Natural killer cell (primary cell): ENCODE measurements at regions not wholly inside any gene's neighbourhood (a gene's known extent, or its start where the extent isn't known, plus 50 kb on each side); places are given as distances from the start of the nearest gene placed in this dataset.

ENCODE experiments used
- ATAC-seq, 3 donors: fragments of 150-1000 bp in 2 of 3; fragments of 200-7000 bp in 1 of 3; cut with Tn5 transposase; 1 replicate in 1 of 3; 2 replicates in 2 of 3; pipeline ENCODE4 v1.10.0; 2021; ENCODE audit warnings: mild to moderate bottlenecking in 2 of 3, moderate library complexity in 2 of 3
- DNase-seq, 2 donors: peaks; one replicate each; pipeline versions ENCODE4 v3.0.0 to v3.0.0-alpha.2; 2013 to 2021; ENCODE audit warnings: mixed read lengths in 1 of 2
- H3K27ac ChIP-seq: one replicate; pipeline ENCODE4 v1.5.1; 2013; ENCODE audit warnings: mild to moderate bottlenecking, low read length
- H3K27me3 ChIP-seq: one replicate; pipeline ENCODE4 v1.6.1; 2013; ENCODE audit warnings: low read length; ENCODE audit not compliant: control insufficient read depth, insufficient read depth
- H3K36me3 ChIP-seq: one replicate; pipeline ENCODE4 v1.6.1; 2013; ENCODE audit warnings: low read length; ENCODE audit not compliant: control insufficient read depth, insufficient read depth
- H3K4me1 ChIP-seq: one replicate; pipeline ENCODE4 v1.6.1; 2013; ENCODE audit warnings: low read length; ENCODE audit not compliant: control insufficient read depth, insufficient read depth
- H3K4me3 ChIP-seq: one replicate; pipeline ENCODE4 v1.5.1; 2013; ENCODE audit warnings: low read length
- H3K9me3 ChIP-seq: one replicate; pipeline ENCODE4 v1.6.1; 2013; ENCODE audit warnings: low read length; ENCODE audit not compliant: control insufficient read depth, insufficient read depth
- H3K27ac Mint-ChIP-seq, 2 donors: one replicate each; pipeline ENCODE4 v1.8.0; 2022; ENCODE audit warnings: mild to moderate bottlenecking in 2 of 2, mixed read lengths in 2 of 2, moderate library complexity in 1 of 2
- H3K27me3 Mint-ChIP-seq, 2 donors: one replicate each; pipeline ENCODE4 v1.8.0; 2022; ENCODE audit warnings: low read depth in 2 of 2, mixed read lengths in 2 of 2
- H3K36me3 Mint-ChIP-seq: one replicate; pipeline ENCODE4 v1.8.0; 2022; ENCODE audit warnings: mixed read lengths
- H3K4me1 Mint-ChIP-seq, 2 donors: one replicate each; pipeline ENCODE4 v1.8.0; 2022; ENCODE audit warnings: mixed read lengths in 2 of 2
- H3K4me3 Mint-ChIP-seq: one replicate; pipeline ENCODE4 v1.8.0; 2022; ENCODE audit warnings: mild to moderate bottlenecking, moderate library complexity, mixed read lengths
- H3K9me3 Mint-ChIP-seq, 2 donors: one replicate each; pipeline ENCODE4 v1.8.0; 2022; ENCODE audit warnings: mixed read lengths in 2 of 2
- WGBS: methylation state at CpG from one replicate; pipeline ENCODE4 v1.1.7; 2013; ENCODE audit warnings: missing lambda C conversion rate; ENCODE audit not compliant: insufficient coverage; 5-methylcytosine and 5-hydroxymethylcytosine counted together
- intact Hi-C: fragments of 100-400 bp; cut with micrococcal nuclease; formaldehyde crosslinking; loops from one replicate; pipeline ENCODE4 v1.14.2; 2022
- TF ChIP-seq, protein P1 (sequence below): fragments of 200-600 bp; IDR thresholded peaks from one replicate; pipeline ENCODE4 v1.8.0; 2022; ENCODE audit warnings: antibody characterized with exemption

DNA sequence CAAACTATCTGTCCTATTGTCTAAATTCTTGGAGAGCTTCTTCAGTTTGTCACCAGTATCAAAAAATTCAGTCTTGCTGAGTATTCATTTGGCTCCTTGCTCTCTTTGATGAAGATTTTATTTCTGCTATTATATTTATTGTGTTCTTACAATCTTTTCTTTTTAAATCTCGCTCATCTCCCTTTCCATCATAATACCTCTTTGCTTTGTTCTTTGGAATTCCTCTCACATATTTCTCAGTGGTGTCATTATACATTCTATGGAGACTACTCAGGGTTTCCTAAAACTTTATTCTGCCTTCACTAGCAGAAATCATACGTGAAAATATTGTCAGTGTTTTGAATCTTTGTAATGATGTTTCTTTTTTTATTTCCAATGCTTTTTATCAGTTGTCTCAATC, 445.2 kb upstream of the ID4 start:
- intact Hi-C loops, result no loop called here
- Histone ChIP-seq H3K4me1 (no peaks in the 10 kb centered on the region), H3K27ac (no peak overlapping the region), H3K27me3 (no peaks in the 10 kb centered on the region), H3K36me3 (no peaks in the 10 kb centered on the region), H3K4me3 (no peak overlapping the region), H3K9me3 (no peaks in the 10 kb centered on the region)
- Mint-ChIP-seq H3K36me3 (no peaks in the 10 kb centered on the region), H3K9me3 (peaks cover 9 to 10% of the 10 kb centered on the region in 2 donors), H3K4me3 (no peak overlapping the region), H3K27ac (no peak overlapping the region), H3K4me1 (no peaks in the 10 kb centered on the region), H3K27me3 (no peaks in the 10 kb centered on the region)
- 88% methylated on average over 1 of the region's 2 CpGs for WGBS
- TF ChIP-seq, protein P1, sequence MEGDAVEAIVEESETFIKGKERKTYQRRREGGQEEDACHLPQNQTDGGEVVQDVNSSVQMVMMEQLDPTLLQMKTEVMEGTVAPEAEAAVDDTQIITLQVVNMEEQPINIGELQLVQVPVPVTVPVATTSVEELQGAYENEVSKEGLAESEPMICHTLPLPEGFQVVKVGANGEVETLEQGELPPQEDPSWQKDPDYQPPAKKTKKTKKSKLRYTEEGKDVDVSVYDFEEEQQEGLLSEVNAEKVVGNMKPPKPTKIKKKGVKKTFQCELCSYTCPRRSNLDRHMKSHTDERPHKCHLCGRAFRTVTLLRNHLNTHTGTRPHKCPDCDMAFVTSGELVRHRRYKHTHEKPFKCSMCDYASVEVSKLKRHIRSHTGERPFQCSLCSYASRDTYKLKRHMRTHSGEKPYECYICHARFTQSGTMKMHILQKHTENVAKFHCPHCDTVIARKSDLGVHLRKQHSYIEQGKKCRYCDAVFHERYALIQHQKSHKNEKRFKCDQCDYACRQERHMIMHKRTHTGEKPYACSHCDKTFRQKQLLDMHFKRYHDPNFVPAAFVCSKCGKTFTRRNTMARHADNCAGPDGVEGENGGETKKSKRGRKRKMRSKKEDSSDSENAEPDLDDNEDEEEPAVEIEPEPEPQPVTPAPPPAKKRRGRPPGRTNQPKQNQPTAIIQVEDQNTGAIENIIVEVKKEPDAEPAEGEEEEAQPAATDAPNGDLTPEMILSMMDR, result no peak
- ATAC-seq, result no peak
- no peak for DNase-seq

DNA sequence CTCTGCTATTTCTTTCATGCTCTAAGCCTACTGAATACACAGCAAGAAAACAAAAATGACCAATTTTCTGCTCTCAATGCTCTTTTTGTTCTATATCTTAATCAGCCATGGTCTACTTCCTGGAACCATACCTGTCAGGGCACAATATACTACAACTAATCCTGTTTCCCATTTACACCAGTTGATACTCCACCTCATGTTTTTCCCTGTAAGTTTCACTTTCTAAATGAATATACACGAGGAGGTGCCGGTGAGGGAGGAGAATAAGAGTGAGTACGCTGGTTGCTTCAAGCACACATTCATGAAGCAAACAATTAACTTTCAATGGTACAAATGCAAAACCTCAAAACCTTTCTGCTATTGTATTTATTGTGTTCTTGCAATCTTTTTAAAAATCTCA, 443.1 kb upstream of the ID4 start:
- peaks cover 10 to 11% of the 10 kb centered on the region in 2 donors for H3K9me3 Mint-ChIP-seq

DNA sequence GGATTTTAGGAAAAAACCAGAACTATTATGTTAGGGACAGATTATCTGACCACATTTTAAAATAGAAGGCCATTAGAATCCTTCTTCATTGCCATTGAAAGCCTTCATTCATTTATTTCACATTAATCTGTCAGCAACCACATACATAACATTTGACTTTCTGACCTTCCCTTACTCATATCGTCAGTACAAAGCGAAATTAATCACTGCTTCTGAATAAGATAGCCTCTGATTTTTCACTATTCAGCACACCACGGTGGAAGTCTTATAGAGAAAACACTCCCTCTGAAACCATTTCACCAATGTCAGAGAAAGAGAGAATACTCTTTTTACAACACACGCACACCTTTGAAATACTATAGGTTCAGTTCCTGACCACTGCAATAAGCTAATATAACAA, 442.5 kb upstream of the ID4 start:
- Mint-ChIP-seq H3K4me3 (no peak overlapping the region), H3K4me1 (no peaks in the 10 kb centered on the region), H3K9me3 (peaks cover 10 to 11% of the 10 kb centered on the region in 2 donors), H3K27ac (no peak overlapping the region), H3K36me3 (no peaks in the 10 kb centered on the region), H3K27me3 (no peaks in the 10 kb centered on the region)
- intact Hi-C loops, result no loop called here
- no peak for ATAC-seq
- no peaks in the 10 kb centered on the region for H3K9me3 ChIP-seq
- H3K27ac ChIP-seq, result no peak overlapping the region
- no peak for DNase-seq
- H3K4me3 ChIP-seq, result no peak overlapping the region
- TF ChIP-seq, protein P1, result no peak
- H3K36me3 ChIP-seq, result no peaks in the 10 kb centered on the region
- no peaks in the 10 kb centered on the region for H3K4me1 ChIP-seq
- 87% methylated on average over 4 of the region's 4 CpGs for WGBS
- no peaks in the 10 kb centered on the region for H3K27me3 ChIP-seq

More for the DNA sequence above, 443.1 kb upstream of the ID4 start:
- no CpG with 5 or more reads among the region's 3 CpGs for WGBS
- no peaks in the 10 kb centered on the region for H3K36me3 Mint-ChIP-seq
- ATAC-seq, result no peak
- Histone ChIP-seq H3K4me1 (no peaks in the 10 kb centered on the region), H3K4me3 (no peak overlapping the region), H3K36me3 (no peaks in the 10 kb centered on the region), H3K9me3 (no peaks in the 10 kb centered on the region), H3K27me3 (no peaks in the 10 kb centered on the region), H3K27ac (no peak overlapping the region)
- no peaks in the 10 kb centered on the region for H3K4me1 Mint-ChIP-seq
- intact Hi-C loops, result no loop called here
- no peak for DNase-seq
- no peak overlapping the region for H3K4me3 Mint-ChIP-seq
- no peaks in the 10 kb centered on the region for H3K27me3 Mint-ChIP-seq
- TF ChIP-seq, protein P1, result no peak
- H3K27ac Mint-ChIP-seq, result no peak overlapping the region

DNA sequence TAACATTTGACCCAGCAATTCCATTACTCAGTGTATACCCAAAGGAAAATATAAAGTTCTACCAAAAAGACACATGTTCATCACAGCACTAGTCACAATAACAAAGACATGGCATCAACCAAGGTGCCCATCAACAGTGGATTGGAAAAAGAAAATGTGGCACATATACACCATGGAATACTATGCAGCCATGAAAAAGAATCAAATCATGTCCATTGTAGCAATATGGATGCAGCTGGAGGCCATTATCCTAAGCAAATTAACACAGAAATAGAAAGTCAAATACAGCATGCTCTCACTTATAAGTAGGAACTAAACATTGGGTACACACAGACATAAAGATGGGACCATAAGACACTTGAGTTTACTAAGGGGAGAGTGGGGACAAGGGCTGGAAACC, 441.9 kb upstream of the ID4 start:
- intact Hi-C loops, result no loop called here
- Mint-ChIP-seq H3K4me1 (no peaks in the 10 kb centered on the region), H3K36me3 (no peaks in the 10 kb centered on the region), H3K27me3 (no peaks in the 10 kb centered on the region), H3K27ac (no peak overlapping the region), H3K9me3 (peaks cover 10 to 12% of the 10 kb centered on the region in 2 donors), H3K4me3 (no peak overlapping the region)
- H3K4me3 ChIP-seq, result no peak overlapping the region
- H3K36me3 ChIP-seq, result no peaks in the 10 kb centered on the region
- DNase-seq, result no peak
- no peaks in the 10 kb centered on the region for H3K4me1 ChIP-seq
- H3K27ac ChIP-seq, result no peak overlapping the region
- no peak for ATAC-seq
- TF ChIP-seq, protein P1, result no peak
- H3K27me3 ChIP-seq, result no peaks in the 10 kb centered on the region
- no peaks in the 10 kb centered on the region for H3K9me3 ChIP-seq
